K562 (cell line): ENCODE measurements at regions not wholly inside any gene's neighbourhood (a gene's known extent, or its start where the extent isn't known, plus 50 kb on each side); places are given as distances from the start of the nearest gene placed in this dataset.
"Not testable (repeated sequence)": the region's sequence is repeated elsewhere in the genome, so short reads cannot be mapped to it uniquely, and the experiment has no call there.

Experiments used
- ATAC-seq: fragments of 200-7000 bp; cut with Tn5 transposase; 3 replicates; pipeline ENCODE4 v1.9.1; 2020; ENCODE audit warnings: moderate library complexity
- BruUV-seq: library from RNA; stranded (reverse); fragments of 400-500 nt; replicated peaks from 2 replicates; lab custom pipeline; 2021; lab: Mats Ljungman, UMichigan
- CTCF ChIA-PET: fragments of 300-600 bp; formaldehyde crosslinking; extraction: SDS; loops from one replicate; lab custom pipeline; 2021; ENCODE audit warnings: low intra/inter-chr PET ratio; lab: Yijun Ruan, JAX
- POLR2A ChIA-PET: fragments of 300-600, 350-650 bp; sonication (Branson Sonifier 250); formaldehyde crosslinking; extraction: SDS; loops from one replicate; lab custom pipeline; 2021; ENCODE audit warnings: antibody characterized with exemption, inconsistent platforms; lab: Yijun Ruan, JAX
- DNase-seq, 4 experiments: peaks; one replicate each; pipeline versions ENCODE4 v3.0.0 to v3.0.0-alpha.2; 2011 to 2018; ENCODE audit warnings: low spot score in 3 of 4, mixed read lengths in 3 of 4; ENCODE audit errors: extremely low read depth in 1 of 4
- FAIRE-seq: peaks from 2 replicates; lab custom pipeline; 2011; peaks lifted over from hg19 to GRCh38; lab: Jason Lieb, UNC
- H2AFZ ChIP-seq: 2 replicates; pipeline ENCODE4 v1.6.0; 2011; ENCODE audit warnings: low read depth, low read length, control low read depth, inconsistent platforms
- H3K27ac ChIP-seq: fragments of 200-600 bp; 3 replicates; pipeline ENCODE4 v1.8.0; 2011; ENCODE audit warnings: low read depth, mild to moderate bottlenecking, control low read depth, inconsistent platforms, low read length, moderate library complexity, mixed read lengths; ENCODE audit errors: extremely low read depth
- H3K27me3 ChIP-seq, 2 experiments: fragments of 300-600 bp in 1 of 2; 2 replicates in 1 of 2; 3 replicates in 1 of 2; pipeline versions ENCODE4 v1.6.0 to v1.8.0; 2011; ENCODE audit warnings: inconsistent platforms in 2 of 2, low read length in 2 of 2, mild to moderate bottlenecking in 1 of 2, mixed read lengths in 1 of 2, moderate library complexity in 1 of 2; ENCODE audit not compliant: control insufficient read depth in 2 of 2, insufficient read depth in 2 of 2
- H3K36me3 ChIP-seq: fragments of 300-600 bp; 3 replicates; pipeline ENCODE4 v1.8.0; 2011; ENCODE audit warnings: mild to moderate bottlenecking, low read length, inconsistent platforms; ENCODE audit not compliant: control insufficient read depth, insufficient read depth
- H3K4me1 ChIP-seq, 2 experiments: fragments of 200-600 bp in 1 of 2; replicated peaks in 1 of 2; 2 replicates in 1 of 2; 3 replicates in 1 of 2; pipeline versions ENCODE4 v1.5.1 to v1.8.0; 2011; ENCODE audit warnings: inconsistent platforms in 2 of 2, low read length in 2 of 2, mild to moderate bottlenecking in 1 of 2, mixed read lengths in 1 of 2, moderate library complexity in 1 of 2; ENCODE audit not compliant: control insufficient read depth in 2 of 2, insufficient read depth in 2 of 2
- H3K4me2 ChIP-seq: 2 replicates; pipeline ENCODE4 v1.6.1; 2011; ENCODE audit warnings: low read length, control low read depth, inconsistent platforms, mixed read lengths; ENCODE audit not compliant: insufficient read depth
- H3K4me3 ChIP-seq: fragments of 200-600 bp; sonication (generic), shearing (Covaris generic); 2 replicates; pipeline ENCODE4 v1.5.1; 2016; ENCODE audit warnings: control low read depth, inconsistent platforms
- H3K79me2 ChIP-seq: fragments of 200-600 bp; 3 replicates; pipeline ENCODE4 v1.8.0; 2011; ENCODE audit warnings: low read length, inconsistent platforms; ENCODE audit not compliant: control insufficient read depth, insufficient read depth
- H3K9ac ChIP-seq, 2 experiments: 2 replicates each; pipeline versions ENCODE4 v1.6.0 to v1.6.1; 2011; ENCODE audit warnings: low read depth in 2 of 2, low read length in 2 of 2, control low read depth in 1 of 2, inconsistent platforms in 1 of 2, mild to moderate bottlenecking in 1 of 2, mixed read lengths in 1 of 2; ENCODE audit not compliant: insufficient read depth in 1 of 2
- H3K9me1 ChIP-seq: one replicate; pipeline ENCODE4 v1.6.0; 2011; ENCODE audit warnings: inconsistent platforms, mild to moderate bottlenecking, low read length, moderate library complexity; ENCODE audit not compliant: control insufficient read depth, insufficient read depth
- H3K9me3 ChIP-seq: replicated peaks from 2 replicates; pipeline ENCODE4 v1.5.1; 2011; ENCODE audit warnings: low read depth, low read length, inconsistent platforms; ENCODE audit not compliant: control insufficient read depth, insufficient read depth
- H4K20me1 ChIP-seq: replicated peaks from 2 replicates; pipeline ENCODE4 v1.6.1; 2011; ENCODE audit warnings: low read length, inconsistent platforms, mixed read lengths; ENCODE audit not compliant: control insufficient read depth, insufficient read depth
- CAMTA2 ChIP-seq: fragments of 250-450 bp; sonication (Bioruptor Pico); conservative IDR thresholded peaks from 2 replicates; pipeline ENCODE4 v1.5.1; 2022
- CEBPB ChIP-seq: fragments of 450-650 bp; IDR thresholded peaks from 2 replicates; pipeline ENCODE4 v1.6.1; 2016; ENCODE audit warnings: missing genetic modification characterization, missing compliant biosample characterization
- EHMT2 ChIP-seq: fragments of 450-650 bp; IDR thresholded peaks from 2 replicates; pipeline ENCODE4 v1.6.1; 2018; ENCODE audit warnings: antibody characterized with exemption
- HIVEP1 ChIP-seq: fragments of 250-450 bp; sonication (Bioruptor Pico); IDR thresholded peaks from 2 replicates; pipeline ENCODE4 v1.4.0; 2020; ENCODE audit warnings: mild to moderate bottlenecking
- PATZ1 ChIP-seq: fragments of 250-450 bp; sonication (Bioruptor Pico); IDR thresholded peaks from 2 replicates; pipeline ENCODE4 v1.5.0; 2020; ENCODE audit warnings: mild to moderate bottlenecking, borderline replicate concordance
- ZBTB26 ChIP-seq: fragments of 450-650 bp; formaldehyde crosslinking; IDR thresholded peaks from 2 replicates; pipeline ENCODE4 v1.4.0; 2022; ENCODE audit warnings: missing genetic modification characterization
- WGBS: fragments of 100-300 bp; shearing (Covaris generic); methylation state at CpG from one replicate; pipeline ENCODE4 v1.1.6; 2016; ENCODE audit warnings: low coverage, mixed read lengths; ENCODE audit not compliant: insufficient coverage; ENCODE audit errors: missing lambda C conversion rate; 5-methylcytosine and 5-hydroxymethylcytosine counted together
- in situ Hi-C: fragments of 300-500 bp; cut with MboI; formaldehyde crosslinking; loops from 4 replicates; pipeline ENCODE4 v1.15.0; 2018; ENCODE audit warnings: inconsistent platforms, mixed read lengths
- intact Hi-C: fragments of 100-400 bp; cut with micrococcal nuclease; formaldehyde crosslinking; loops from 2 replicates; pipeline ENCODE4 v1.14.2; 2022

- ATAC-seq, H3K4me3 ChIP-seq, H3K9me3 ChIP-seq, H3K9ac ChIP-seq, H3K79me2 ChIP-seq, H3K4me1 ChIP-seq, H3K9me1 ChIP-seq, H3K27me3 ChIP-seq, POLR2A ChIA-PET: not testable (repeated sequence)
- 0 out of 2 replicates have a peak, but pooled peaks have one; percentile 9 for TF ChIP-seq CEBPB (tag)
- TF ChIP-seq, all 486 proteins: peak for 1; not testable (repeated sequence) for 485
- in situ Hi-C loops, H2AFZ ChIP-seq, H4K20me1 ChIP-seq, H3K27ac ChIP-seq, DNase-seq, FAIRE-seq, CTCF ChIA-PET, H3K36me3 ChIP-seq, BruUV-seq, H3K4me2 ChIP-seq, intact Hi-C loops: not testable (repeated sequence)
- WGBS = 0% methylated on average over 2 of the region's 2 CpGs
These were observed 101.1 kb upstream of the LOC128125822 start for GRCh38 chr6:63471145-63471544.

- CTCF ChIA-PET = no interaction called here
- H3K9me3 ChIP-seq = no peaks in the 10 kb centered on the region
- H3K27me3 ChIP-seq = no peaks in the 10 kb centered on the region
- H3K27ac ChIP-seq = no peak overlapping the region
- no peak overlapping the region for H3K9ac ChIP-seq
- no peaks in the 10 kb centered on the region for H3K36me3 ChIP-seq
- no peaks in the 10 kb centered on the region for H3K79me2 ChIP-seq
- no peak overlapping the region for H2AFZ ChIP-seq
- no peak for FAIRE-seq
- no peaks in the 10 kb centered on the region for H4K20me1 ChIP-seq
- TF ChIP-seq ZBTB26 (CRISPR knock-in tag) (no peak), CAMTA2 (CRISPR knock-in tag) (no peak), EHMT2 (no peak), PATZ1 (CRISPR knock-in tag) (no peak), HIVEP1 (no peak)
- TF ChIP-seq, all 486 proteins: peak for 0
- WGBS = 0% methylated on average over 2 of the region's 2 CpGs
- no peak for DNase-seq
- intact Hi-C loops = no loop called here
- in situ Hi-C loops = no loop called here
- BruUV-seq = no TSS peak
- no peaks in the 10 kb centered on the region for H3K9me1 ChIP-seq
- H3K4me1 ChIP-seq = no peaks in the 10 kb centered on the region
- ATAC-seq = no peak
- no peak overlapping the region for H3K4me3 ChIP-seq
- POLR2A ChIA-PET = no interaction called here
- no peak overlapping the region for H3K4me2 ChIP-seq
These were observed 100.6 kb upstream of the LOC128125822 start for GRCh38 chr6:63471654-63472053.
